Activated B cell treated with CpG ODN at 0.5 μM for 24 hours (primary cell): ENCODE measurements at regions not wholly inside any gene's neighbourhood (a gene's known extent, or its start where the extent isn't known, plus 50 kb on each side); places are given as distances from the start of the nearest gene placed in this dataset.

Experiments used
- ATAC-seq: fragments of 200-7000 bp; cut with Tn5 transposase; one replicate; pipeline ENCODE4 v1.10.0; 2021; ENCODE audit warnings: low read depth, mild to moderate bottlenecking, moderate library complexity
- CTCF ChIA-PET: fragments of 350-600 bp; sonication (Branson Sonifier 250); formaldehyde crosslinking; loops from one replicate; lab custom pipeline; 2021; ENCODE audit warnings: antibody characterized with exemption; lab: Charles Lee
- POLR2A ChIA-PET: fragments of 350-600 bp; sonication (Branson Sonifier 250); formaldehyde crosslinking; loops from one replicate; lab custom pipeline; 2021; ENCODE audit warnings: antibody characterized with exemption; lab: Charles Lee
- DNase-seq: peaks from one replicate; pipeline ENCODE4 v3.0.0; 2022
- H3K27ac Mint-ChIP-seq: one replicate; pipeline ENCODE4 v1.8.0; 2020; ENCODE audit warnings: mixed read lengths
- H3K27me3 Mint-ChIP-seq: one replicate; pipeline ENCODE4 v1.8.0; 2021; ENCODE audit warnings: mixed read lengths
- H3K36me3 Mint-ChIP-seq: one replicate; pipeline ENCODE4 v1.8.0; 2021; ENCODE audit warnings: low read depth, mixed read lengths
- H3K4me1 Mint-ChIP-seq: one replicate; pipeline ENCODE4 v1.8.0; 2021; ENCODE audit warnings: mixed read lengths
- H3K4me3 Mint-ChIP-seq: one replicate; pipeline ENCODE4 v1.8.0; 2020; ENCODE audit warnings: mild to moderate bottlenecking, mixed read lengths
- H3K9me3 Mint-ChIP-seq: one replicate; pipeline ENCODE4 v1.8.0; 2020; ENCODE audit warnings: mixed read lengths
- CTCF ChIP-seq: fragments of 200-600 bp; IDR thresholded peaks from one replicate; pipeline ENCODE4 v1.8.0; 2022; ENCODE audit warnings: antibody characterized with exemption, mild to moderate bottlenecking
- intact Hi-C: fragments of 100-400 bp; cut with micrococcal nuclease; formaldehyde crosslinking; loops from one replicate; pipeline ENCODE4 v1.15.1; 2024

- H3K4me3 Mint-ChIP-seq, result no peak overlapping the region
- no peak for ATAC-seq
- H3K4me1 Mint-ChIP-seq, result no peaks in the 10 kb centered on the region
- no peak for TF ChIP-seq CTCF
- no peaks in the 10 kb centered on the region for H3K9me3 Mint-ChIP-seq
- CTCF ChIA-PET, result no interaction called here
- H3K27me3 Mint-ChIP-seq, result peaks cover 1% of the 10 kb centered on the region
- no peaks in the 10 kb centered on the region for H3K36me3 Mint-ChIP-seq
- no peak for DNase-seq
- POLR2A ChIA-PET, result no interaction called here
- no peak overlapping the region for H3K27ac Mint-ChIP-seq
- intact Hi-C loops, result no loop called here
Measured at GRCh38 chr12:58313091-58313855, 371.9 kb downstream of the ATP23 start.

GRCh38 chr12:58314610-58315009 lies 373.2 kb downstream of the ATP23 start:
- no peak for DNase-seq
- no peak for ATAC-seq
- intact Hi-C loops, result no loop called here
- peaks cover 5% of the 10 kb centered on the region for H3K9me3 Mint-ChIP-seq
- ChIA-PET POLR2A (no interaction called here), CTCF (no interaction called here)
- no peak for TF ChIP-seq CTCF
- no peaks in the 10 kb centered on the region for H3K4me1 Mint-ChIP-seq
- no peak overlapping the region for H3K27ac Mint-ChIP-seq
- H3K27me3 Mint-ChIP-seq, result peaks cover 1% of the 10 kb centered on the region
- no peak overlapping the region for H3K4me3 Mint-ChIP-seq
- no peaks in the 10 kb centered on the region for H3K36me3 Mint-ChIP-seq

- Mint-ChIP-seq H3K9me3 (peaks cover 5% of the 10 kb centered on the region), H3K4me3 (no peak overlapping the region)
- TF ChIP-seq CTCF, result no peak
Measured at GRCh38 chr12:58316926-58317325, 375.6 kb downstream of the ATP23 start.

GRCh38 chr12:58321414-58321813 lies 380.0 kb downstream of the ATP23 start:
- intact Hi-C loops, result no loop called here
- Mint-ChIP-seq H3K9me3 (peaks cover 5% of the 10 kb centered on the region), H3K27me3 (peaks cover 4% of the 10 kb centered on the region), H3K4me1 (no peaks in the 10 kb centered on the region), H3K36me3 (no peaks in the 10 kb centered on the region), H3K4me3 (no peak overlapping the region), H3K27ac (no peak overlapping the region)
- no peak for ATAC-seq
- POLR2A ChIA-PET, result no interaction called here
- DNase-seq, result no peak
- no peak for TF ChIP-seq CTCF
- CTCF ChIA-PET, result no interaction called here

More at GRCh38 chr12:58316926-58317325, 375.6 kb downstream of the ATP23 start:
- intact Hi-C loops, result no loop called here
- POLR2A ChIA-PET, result no interaction called here
- Mint-ChIP-seq H3K36me3 (no peaks in the 10 kb centered on the region), H3K27ac (no peak overlapping the region), H3K27me3 (no peaks in the 10 kb centered on the region), H3K4me1 (no peaks in the 10 kb centered on the region)
- CTCF ChIA-PET, result no interaction called here
- ATAC-seq, result no peak
- DNase-seq, result no peak

- ATAC-seq (no peak), DNase-seq (no peak)
- H3K4me1 Mint-ChIP-seq, result no peaks in the 10 kb centered on the region
- intact Hi-C loops, result no loop called here
- peaks cover 4% of the 10 kb centered on the region for H3K27me3 Mint-ChIP-seq
- ChIA-PET CTCF (no interaction called here), POLR2A (no interaction called here)
- no peak for TF ChIP-seq CTCF
- H3K4me3 Mint-ChIP-seq, result no peak overlapping the region
- peaks cover 5% of the 10 kb centered on the region for H3K9me3 Mint-ChIP-seq
- no peak overlapping the region for H3K27ac Mint-ChIP-seq
- no peaks in the 10 kb centered on the region for H3K36me3 Mint-ChIP-seq
Measured at GRCh38 chr12:58323676-58324075, 382.3 kb downstream of the ATP23 start.
